ENCODE measurements at regions not wholly inside any gene's neighbourhood (a gene's known extent, or its start where the extent isn't known, plus 50 kb on each side); places are given as distances from the start of the nearest gene placed in this dataset.

DNA sequence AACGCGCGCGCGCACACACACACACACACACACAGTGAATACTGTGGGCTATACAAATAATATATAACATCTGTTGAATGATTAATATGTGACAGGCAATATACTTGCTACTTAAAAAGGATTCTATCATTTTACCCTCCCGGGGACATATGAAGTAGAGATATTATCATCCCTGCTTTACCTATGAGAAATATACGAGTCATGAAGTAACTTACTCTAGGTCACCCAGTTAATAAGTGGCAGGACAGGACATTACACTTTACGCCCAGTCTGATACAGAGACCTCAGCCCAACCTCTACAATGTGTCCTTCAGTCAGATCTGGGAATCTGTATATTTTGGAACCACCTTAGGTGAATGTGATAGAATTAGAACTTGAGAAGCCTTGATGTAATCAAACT, 55.4 kb downstream of the CCDC54 start:
- Histone ChIP-seq H3K4me2 (ENCODE audit: insufficient read depth in 1 of 2, low read depth in 2 of 2, low read length in 2 of 2) (peak overlapping the region; percentile 91 to 98; a peak in 3 of 4 replicates), H2BK12ac (ENCODE audit: low read depth, low read length) (no peak overlapping the region), H2AFZ (ENCODE audit: low read length) (no peak overlapping the region), H2BK120ac (replicated peaks; ENCODE audit: low read depth, low read length) (no peak overlapping the region), H3K36me3 (ENCODE audit: control insufficient read depth in 2 of 4, insufficient read depth in 4 of 4, low read length in 3 of 4) (no peaks in the 10 kb centered on the region), H3K27ac (ENCODE audit: low read depth, low read length) (no peak overlapping the region), H4K20me1 (replicated peaks in 1 of 2; ENCODE audit: control insufficient read depth in 1 of 2, insufficient read depth in 2 of 2, low read length in 2 of 2) (no peaks in the 10 kb centered on the region), H3K23ac (ENCODE audit: insufficient read length) (no peak overlapping the region), H3K56ac (replicated peaks; ENCODE audit: insufficient read length, low read depth, low read length) (no peak overlapping the region), H3K27me3 (replicated peaks in 1 of 4; ENCODE audit: control insufficient read depth in 3 of 4, extremely low read depth in 1 of 4, insufficient read depth in 3 of 4, low read length in 3 of 4) (peaks cover 0 to 17% (median 12%) of the 10 kb centered on the region in 4 experiments; a peak in 6 of 7 replicates), H3K23me2 (ENCODE audit: low read depth, low read length) (peaks cover 12% of the 10 kb centered on the region; the same call in 1 of the 2 replicates), H4K8ac (ENCODE audit: extremely low read depth, insufficient read depth, low read length) (no peak overlapping the region), H4K5ac (ENCODE audit: insufficient read length, low read depth, low read length) (no peak overlapping the region), H3K14ac (ENCODE audit: insufficient read length) (no peak overlapping the region), H3K4me1 (replicated peaks in 1 of 4; ENCODE audit: control insufficient read depth in 3 of 4, insufficient read depth in 4 of 4, low read length in 3 of 4) (peaks cover 0 to 7% (median 5%) of the 10 kb centered on the region in 4 experiments; a peak in 5 of 7 replicates), H2BK5ac (ENCODE audit: low read depth, low read length) (no peak overlapping the region), H3K9me3 (ENCODE audit: insufficient read depth in 2 of 2, low read depth in 1 of 2, low read length in 1 of 2) (no peaks in the 10 kb centered on the region), H2BK20ac (ENCODE audit: low read length) (no peak overlapping the region), H3K79me1 (ENCODE audit: low read depth, low read length) (no peaks in the 10 kb centered on the region), H2BK15ac (ENCODE audit: low read length) (no peak overlapping the region), H3K9ac (replicated peaks in 1 of 4; ENCODE audit: extremely low read depth in 1 of 4, low read depth in 3 of 4, low read length in 3 of 4) (no peak overlapping the region), H3K79me2 (ENCODE audit: control insufficient read depth in 1 of 2, insufficient read depth in 2 of 2, low read length in 2 of 2) (no peaks in the 10 kb centered on the region), H4K91ac (replicated peaks; ENCODE audit: insufficient read length, low read length) (no peak overlapping the region), H3K4ac (replicated peaks; ENCODE audit: insufficient read length, low read depth, low read length) (no peak overlapping the region), H2AK5ac (ENCODE audit: low read depth, low read length) (no peak overlapping the region), H3K4me3 (ENCODE audit: extremely low read depth in 1 of 4, insufficient read depth in 2 of 4, low read depth in 3 of 4, low read length in 4 of 4) (peak overlapping the region in 3 of 4 experiments; percentile 57 to 76 (median 68); a peak in 5 of 8 replicates), H3K18ac (ENCODE audit: extremely low read depth, low read length) (no peak overlapping the region)
- DNase-seq (ENCODE audit: low read depth in 1 of 2, low spot score in 2 of 2) (no peak), FAIRE-seq (no peak)
- POLR2A ChIA-PET (ENCODE audit: partially characterized antibody) = no interaction called here
- no peak for TF ChIP-seq NANOG (IDR thresholded peaks at IDR 0.05; ENCODE audit: insufficient read depth, low read depth, low read length, poor library complexity, severe bottlenecking)
- no peak for TF ChIP-seq KDM1A (IDR thresholded peaks at IDR 0.05; ENCODE audit: borderline replicate concordance, low read length)
- no peak for TF ChIP-seq POU5F1 (IDR thresholded peaks at IDR 0.05; ENCODE audit: low read depth, low read length)
- TF ChIP-seq, protein P1, sequence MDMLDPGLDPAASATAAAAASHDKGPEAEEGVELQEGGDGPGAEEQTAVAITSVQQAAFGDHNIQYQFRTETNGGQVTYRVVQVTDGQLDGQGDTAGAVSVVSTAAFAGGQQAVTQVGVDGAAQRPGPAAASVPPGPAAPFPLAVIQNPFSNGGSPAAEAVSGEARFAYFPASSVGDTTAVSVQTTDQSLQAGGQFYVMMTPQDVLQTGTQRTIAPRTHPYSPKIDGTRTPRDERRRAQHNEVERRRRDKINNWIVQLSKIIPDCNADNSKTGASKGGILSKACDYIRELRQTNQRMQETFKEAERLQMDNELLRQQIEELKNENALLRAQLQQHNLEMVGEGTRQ (IDR thresholded peaks at IDR 0.05; ENCODE audit: low read length) = no peak
- no peak for TF ChIP-seq SUZ12 (IDR thresholded peaks at IDR 0.05; ENCODE audit: low read length)
- CTCF ChIA-PET (ENCODE audit: partially characterized antibody) = interaction anchor here (0.9 to 6.0 kb wide), 4 partner anchors 9 to 160 kb away, joined by 3 to 51 read pairs (median 16); no protein-coding TSS in a partner anchor
- WGBS, 2 experiments (ENCODE audit: extremely low coverage in 1 of 2, insufficient coverage in 1 of 2, insufficient read length in 1 of 2, insufficient replicate concordance in 2 of 2, low coverage in 1 of 2, low lambda C conversion rate in 2 of 2, missing lambda C conversion rate in 1 of 2) = 85% methylated on average over 8 of the region's 8 CpGs; no CpG with 5 or more reads in 1 of the 2 experiments

Data from H1 (cell line).